Loucy (cell line): ENCODE measurements at regions not wholly inside any gene's neighbourhood (a gene's known extent, or its start where the extent isn't known, plus 50 kb on each side); places are given as distances from the start of the nearest gene placed in this dataset.

Experiments used
- EZH2phosphoT487 ChIP-seq: fragments of 200-600 bp; IDR thresholded peaks from 2 replicates; pipeline ENCODE4 v1.6.1; 2018; ENCODE audit warnings: antibody characterized with exemption, mild to moderate bottlenecking, moderate library complexity, borderline replicate concordance
- TF ChIP-seq, protein P1 (sequence below): fragments of 200-600 bp; sonication (generic); conservative IDR thresholded peaks from 2 replicates; pipeline ENCODE4 v1.5.1; 2014; ENCODE audit warnings: mild to moderate bottlenecking, antibody characterized with exemption, low read length

GRCh38 chr16:87132361-87133014 is 184.7 kb downstream of the C16orf95 start:
- TF ChIP-seq, protein P1, sequence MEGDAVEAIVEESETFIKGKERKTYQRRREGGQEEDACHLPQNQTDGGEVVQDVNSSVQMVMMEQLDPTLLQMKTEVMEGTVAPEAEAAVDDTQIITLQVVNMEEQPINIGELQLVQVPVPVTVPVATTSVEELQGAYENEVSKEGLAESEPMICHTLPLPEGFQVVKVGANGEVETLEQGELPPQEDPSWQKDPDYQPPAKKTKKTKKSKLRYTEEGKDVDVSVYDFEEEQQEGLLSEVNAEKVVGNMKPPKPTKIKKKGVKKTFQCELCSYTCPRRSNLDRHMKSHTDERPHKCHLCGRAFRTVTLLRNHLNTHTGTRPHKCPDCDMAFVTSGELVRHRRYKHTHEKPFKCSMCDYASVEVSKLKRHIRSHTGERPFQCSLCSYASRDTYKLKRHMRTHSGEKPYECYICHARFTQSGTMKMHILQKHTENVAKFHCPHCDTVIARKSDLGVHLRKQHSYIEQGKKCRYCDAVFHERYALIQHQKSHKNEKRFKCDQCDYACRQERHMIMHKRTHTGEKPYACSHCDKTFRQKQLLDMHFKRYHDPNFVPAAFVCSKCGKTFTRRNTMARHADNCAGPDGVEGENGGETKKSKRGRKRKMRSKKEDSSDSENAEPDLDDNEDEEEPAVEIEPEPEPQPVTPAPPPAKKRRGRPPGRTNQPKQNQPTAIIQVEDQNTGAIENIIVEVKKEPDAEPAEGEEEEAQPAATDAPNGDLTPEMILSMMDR = no peak
- TF ChIP-seq EZH2phosphoT487 = no peak
